H1 (cell line): ENCODE measurements at regions not wholly inside any gene's neighbourhood (a gene's known extent, or its start where the extent isn't known, plus 50 kb on each side); places are given as distances from the start of the nearest gene placed in this dataset.

Experiments used
- ATF3 ChIP-seq: IDR thresholded peaks from 2 replicates; pipeline ENCODE4 v1.6.1; 2011; ENCODE audit warnings: low read depth, mild to moderate bottlenecking, low read length; ENCODE audit not compliant: insufficient read depth
- CHD7 ChIP-seq: fragments of 300-600 bp; sonication (generic); IDR thresholded peaks from 2 replicates; pipeline ENCODE4 v1.7.1; 2012; ENCODE audit warnings: low read length, moderate library complexity, mild to moderate bottlenecking, inconsistent platforms; ENCODE audit not compliant: insufficient replicate concordance
- E2F6 ChIP-seq: IDR thresholded peaks from 2 replicates; pipeline ENCODE4 v1.6.1; 2012; ENCODE audit warnings: inconsistent platforms
- EGR1 ChIP-seq: IDR thresholded peaks from 2 replicates; pipeline ENCODE4 v1.6.1; 2011; ENCODE audit warnings: low read depth, low read length, borderline replicate concordance
- FOSL1 ChIP-seq: IDR thresholded peaks from 2 replicates; pipeline ENCODE4 v1.6.1; 2011; ENCODE audit warnings: mild to moderate bottlenecking, low read depth, low read length, moderate library complexity; ENCODE audit not compliant: insufficient read depth
- GABPA ChIP-seq: IDR thresholded peaks from 2 replicates; pipeline ENCODE4 v1.6.1; 2011; ENCODE audit warnings: mild to moderate bottlenecking, low read length, moderate library complexity, borderline replicate concordance; ENCODE audit not compliant: insufficient read depth
- PHF8 ChIP-seq: fragments of 200-600 bp; sonication (generic); conservative IDR thresholded peaks from 2 replicates; pipeline ENCODE4 v1.7.1; 2012; ENCODE audit warnings: low read depth, mild to moderate bottlenecking, inconsistent platforms, low read length, moderate library complexity
- POLR2A ChIP-seq, 2 experiments: IDR thresholded peaks; 1 replicate in 1 of 2; 2 replicates in 1 of 2; pipeline ENCODE4 v1.6.1; 2011; ENCODE audit warnings: low read depth in 2 of 2, low read length in 2 of 2, mild to moderate bottlenecking in 2 of 2; ENCODE audit errors: control extremely low read depth in 1 of 2
- POU5F1 ChIP-seq: IDR thresholded peaks from 2 replicates; pipeline ENCODE4 v1.6.1; 2011; ENCODE audit warnings: low read depth, mild to moderate bottlenecking, low read length, moderate library complexity
- RFX5 ChIP-seq: IDR thresholded peaks from 2 replicates; pipeline ENCODE4 v1.6.1; 2011; ENCODE audit warnings: low read depth, low read length, improper control_type of control experiment, borderline replicate concordance
- TAF7 ChIP-seq: optimal IDR thresholded peaks from 2 replicates; pipeline ENCODE3; 2011; ENCODE audit warnings: low read depth, mild to moderate bottlenecking, inconsistent platforms, low read length, moderate library complexity, borderline replicate concordance

GRCh38 chr9:73284377-73284776 lies 132.7 kb downstream of the ANXA1 start (continued):
- TF ChIP-seq CHD7 (no peak), GABPA (no peak), POLR2A (IDR thresholded peaks at IDR 0.05; ENCODE audit: control extremely low read depth in 1 of 2, low read depth in 2 of 2, low read length in 2 of 2) (no peak), ATF3 (no peak), E2F6 (no peak), POU5F1 (no peak), PHF8 (no peak), EGR1 (no peak), TAF7 (no peak), FOSL1 (no peak), RFX5 (no peak)
